Activated naive CD8-positive, alpha-beta T cell treated with anti-CD3 and anti-CD28 coated beads, Interleukin-2, amount 50 U/mL, for 24 hours (primary cell): ENCODE measurements at regions not wholly inside any gene's neighbourhood (a gene's known extent, or its start where the extent isn't known, plus 50 kb on each side); places are given as distances from the start of the nearest gene placed in this dataset.

Source experiments
- ATAC-seq: fragments of 150-1000 bp; cut with Tn5 transposase; one replicate; pipeline ENCODE4 v1.10.0; 2021
- DNase-seq: peaks from one replicate; pipeline ENCODE4 v3.0.0; 2021
- H3K27ac Mint-ChIP-seq: one replicate; pipeline ENCODE4 v1.8.0; 2021; ENCODE audit warnings: mild to moderate bottlenecking, mixed read lengths
- H3K27me3 Mint-ChIP-seq: one replicate; pipeline ENCODE4 v1.8.0; 2021; ENCODE audit warnings: mixed read lengths
- H3K36me3 Mint-ChIP-seq: one replicate; pipeline ENCODE4 v1.8.0; 2021; ENCODE audit warnings: low read depth, mixed read lengths
- H3K4me1 Mint-ChIP-seq: one replicate; pipeline ENCODE4 v1.8.0; 2021; ENCODE audit warnings: mixed read lengths
- H3K4me3 Mint-ChIP-seq: one replicate; pipeline ENCODE4 v1.8.0; 2021; ENCODE audit warnings: mild to moderate bottlenecking, moderate library complexity, mixed read lengths
- H3K9me3 Mint-ChIP-seq: one replicate; pipeline ENCODE4 v1.8.0; 2021; ENCODE audit warnings: mixed read lengths

DNA sequence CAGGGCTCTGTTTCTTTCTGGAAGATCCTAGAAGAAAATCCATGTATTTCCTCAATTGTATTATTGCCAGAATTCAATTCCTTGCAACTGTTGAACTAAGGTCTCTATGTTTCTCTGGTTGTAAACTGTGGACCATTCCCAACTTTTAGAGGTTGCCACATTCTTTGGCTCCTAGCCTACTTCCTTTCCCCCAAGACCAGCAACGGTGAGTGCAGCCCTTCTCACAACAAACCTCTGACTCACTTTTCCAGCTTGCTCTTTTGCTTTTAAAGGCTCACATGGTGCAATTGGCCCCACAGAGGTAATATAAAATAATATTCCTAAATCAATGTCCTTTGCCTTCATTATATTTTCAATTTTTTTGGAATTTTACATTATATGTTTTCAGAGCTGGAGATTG is 371.3 kb downstream of the SLITRK5 start:
- Mint-ChIP-seq H3K4me3 (no peak overlapping the region), H3K27me3 (no peaks in the 10 kb centered on the region), H3K36me3 (no peaks in the 10 kb centered on the region), H3K9me3 (peaks cover 5% of the 10 kb centered on the region), H3K4me1 (no peaks in the 10 kb centered on the region), H3K27ac (no peak overlapping the region)
- DNase-seq, result no peak
- no peak for ATAC-seq

DNA sequence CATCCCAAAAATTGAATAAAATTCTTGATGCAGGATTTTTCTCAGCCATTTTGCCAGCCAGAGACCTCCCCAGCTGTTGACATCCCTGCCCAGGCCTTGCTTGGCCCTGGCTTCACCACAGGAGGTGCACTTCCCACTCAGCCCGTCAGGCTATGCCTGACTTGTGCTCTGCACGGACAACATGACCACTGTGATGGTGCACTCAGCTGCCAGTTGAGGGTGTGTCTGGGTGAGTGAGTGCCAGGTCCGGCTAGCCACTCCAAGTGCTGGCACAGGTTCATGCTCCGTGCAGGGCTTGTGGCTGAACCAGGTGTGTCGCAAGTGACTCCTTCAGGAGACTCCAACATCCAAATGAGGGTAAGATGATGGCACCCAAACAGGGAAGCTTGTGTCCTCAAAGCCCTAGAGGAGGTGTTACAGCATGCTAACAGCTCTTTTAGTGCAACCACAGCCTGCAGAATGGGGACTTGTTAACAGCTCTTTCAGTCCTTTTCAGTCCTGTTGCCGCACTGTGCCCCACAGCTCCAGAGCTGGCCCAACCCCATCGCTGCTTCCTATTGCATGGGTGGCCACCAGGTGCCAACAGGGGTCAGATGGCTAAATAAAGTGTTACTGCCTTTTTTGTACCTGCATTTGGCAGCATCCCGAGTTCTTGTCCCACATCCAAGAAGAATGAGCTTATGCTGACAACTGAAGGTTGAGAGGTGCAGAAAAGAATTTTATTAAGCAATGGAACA is 380.7 kb downstream of the SLITRK5 start:
- Mint-ChIP-seq H3K36me3 (no peaks in the 10 kb centered on the region), H3K4me1 (no peaks in the 10 kb centered on the region), H3K27me3 (no peaks in the 10 kb centered on the region), H3K27ac (no peak overlapping the region), H3K4me3 (no peak overlapping the region), H3K9me3 (peaks cover 18% of the 10 kb centered on the region)
- ATAC-seq (no peak), DNase-seq (no peak)

- peaks cover 19% of the 10 kb centered on the region for H3K9me3 Mint-ChIP-seq
- no peaks in the 10 kb centered on the region for H3K27me3 Mint-ChIP-seq
- no peak for DNase-seq
- no peak for ATAC-seq
- no peaks in the 10 kb centered on the region for H3K36me3 Mint-ChIP-seq
- no peak overlapping the region for H3K4me3 Mint-ChIP-seq
- no peaks in the 10 kb centered on the region for H3K4me1 Mint-ChIP-seq
- no peak overlapping the region for H3K27ac Mint-ChIP-seq
These were observed 392.6 kb downstream of the SLITRK5 start for GRCh38 chr13:88063741-88064140.

- H3K9me3 Mint-ChIP-seq, result peaks cover 13% of the 10 kb centered on the region
- DNase-seq (no peak), ATAC-seq (no peak)
- H3K27ac Mint-ChIP-seq, result no peak overlapping the region
- no peaks in the 10 kb centered on the region for H3K36me3 Mint-ChIP-seq
- no peaks in the 10 kb centered on the region for H3K27me3 Mint-ChIP-seq
- H3K4me3 Mint-ChIP-seq, result no peak overlapping the region
- no peaks in the 10 kb centered on the region for H3K4me1 Mint-ChIP-seq
These were observed 395.7 kb downstream of the SLITRK5 start for GRCh38 chr13:88066847-88067246.

- Mint-ChIP-seq H3K27me3 (no peaks in the 10 kb centered on the region), H3K27ac (no peak overlapping the region), H3K36me3 (no peaks in the 10 kb centered on the region), H3K4me1 (no peaks in the 10 kb centered on the region), H3K4me3 (no peak overlapping the region), H3K9me3 (peaks cover 9% of the 10 kb centered on the region)
- DNase-seq (no peak), ATAC-seq (no peak)
These were observed 397.1 kb downstream of the SLITRK5 start for GRCh38 chr13:88068316-88068715.

DNA sequence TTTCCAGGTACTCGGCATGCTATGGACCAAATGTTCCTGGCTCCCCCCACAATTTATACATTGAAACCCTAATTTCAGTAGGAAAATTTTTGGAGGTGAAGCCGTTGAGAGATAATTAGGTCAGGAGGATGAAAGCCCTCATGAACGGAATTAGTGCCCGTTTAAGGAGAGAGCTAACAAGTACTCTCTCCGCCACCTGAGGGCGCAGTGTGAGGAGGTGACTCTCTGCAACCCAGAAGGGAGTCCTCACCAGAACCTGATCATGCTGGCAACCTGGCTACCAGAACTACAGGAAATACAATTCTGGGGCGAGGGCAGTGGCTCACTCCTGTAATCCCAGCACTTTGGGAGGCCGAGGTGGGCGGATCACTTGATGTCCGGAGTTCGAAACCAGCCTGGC is 397.8 kb downstream of the SLITRK5 start:
- no peaks in the 10 kb centered on the region for H3K4me1 Mint-ChIP-seq
- ATAC-seq (no peak), DNase-seq (no peak)
- H3K4me3 Mint-ChIP-seq, result no peak overlapping the region
- H3K27me3 Mint-ChIP-seq, result no peaks in the 10 kb centered on the region
- peaks cover 4% of the 10 kb centered on the region for H3K9me3 Mint-ChIP-seq
- H3K27ac Mint-ChIP-seq, result no peak overlapping the region
- H3K36me3 Mint-ChIP-seq, result no peaks in the 10 kb centered on the region

- Mint-ChIP-seq H3K4me3 (no peak overlapping the region), H3K27me3 (no peaks in the 10 kb centered on the region), H3K27ac (no peak overlapping the region), H3K9me3 (no peaks in the 10 kb centered on the region), H3K4me1 (no peaks in the 10 kb centered on the region), H3K36me3 (no peaks in the 10 kb centered on the region)
- ATAC-seq, result no peak
- no peak for DNase-seq
These were observed 400.2 kb downstream of the SLITRK5 start for GRCh38 chr13:88071371-88071770.

DNA sequence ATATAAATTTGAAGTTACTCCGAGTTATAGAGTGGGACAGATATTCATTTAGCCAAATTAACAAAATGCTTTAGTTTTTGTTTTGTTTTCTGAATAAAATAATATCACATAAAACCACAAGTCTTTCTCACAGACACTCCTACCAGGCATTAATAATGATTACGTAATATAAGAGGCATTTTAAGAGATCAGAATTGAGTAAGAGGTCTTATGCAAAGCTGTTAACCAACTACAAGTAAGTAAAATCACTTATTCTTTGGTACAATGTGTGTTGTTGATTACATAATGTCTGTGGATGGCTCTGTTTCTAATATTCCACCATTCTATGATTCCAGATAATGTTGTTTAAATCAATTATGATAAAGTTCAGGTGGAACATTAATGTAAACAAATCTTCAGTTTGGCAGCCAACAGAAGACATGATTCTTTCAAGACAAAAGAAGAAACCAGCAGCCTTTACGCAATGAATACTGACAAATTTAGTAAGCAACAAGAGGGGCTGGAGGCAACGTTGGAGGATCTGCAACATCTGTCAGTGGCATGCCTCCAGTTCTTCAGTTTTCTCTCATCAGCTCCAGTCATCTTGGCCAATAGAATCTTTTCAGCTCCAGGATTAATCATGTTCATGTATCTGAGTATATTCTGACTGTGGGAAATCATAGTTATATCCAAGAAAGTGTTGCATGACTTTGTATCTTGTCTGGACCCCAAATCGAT is 403.8 kb downstream of the SLITRK5 start:
- Mint-ChIP-seq H3K27ac (no peak overlapping the region), H3K4me1 (no peaks in the 10 kb centered on the region)
- ATAC-seq, result no peak

DNA sequence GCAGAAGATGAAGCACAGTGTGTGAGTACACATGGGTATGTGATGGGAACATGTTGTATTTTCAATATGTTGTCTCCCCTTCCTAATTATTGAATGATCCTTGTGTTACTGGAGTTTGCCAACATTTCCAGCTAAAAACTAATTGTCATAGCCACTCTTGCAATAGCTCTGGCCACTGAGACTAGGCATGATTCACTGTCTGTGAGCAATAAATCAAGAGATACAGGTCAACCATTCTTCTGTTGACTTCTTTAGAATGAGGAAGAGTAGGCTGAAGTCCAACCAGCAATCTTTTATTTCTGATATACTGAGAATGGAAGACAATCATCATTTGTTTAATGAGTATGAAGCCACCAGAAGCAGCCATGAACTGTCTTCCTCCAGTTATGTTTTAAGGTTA is 413.9 kb downstream of the SLITRK5 start:
- H3K4me1 Mint-ChIP-seq, result no peaks in the 10 kb centered on the region
- DNase-seq, result no peak
- no peak for ATAC-seq
- H3K27ac Mint-ChIP-seq, result no peak overlapping the region
- H3K36me3 Mint-ChIP-seq, result no peaks in the 10 kb centered on the region
- H3K27me3 Mint-ChIP-seq, result no peaks in the 10 kb centered on the region
- H3K4me3 Mint-ChIP-seq, result no peak overlapping the region
- peaks cover 7% of the 10 kb centered on the region for H3K9me3 Mint-ChIP-seq

More for the DNA sequence above, 403.8 kb downstream of the SLITRK5 start:
- no peak overlapping the region for H3K4me3 Mint-ChIP-seq
- DNase-seq, result no peak
- no peaks in the 10 kb centered on the region for H3K36me3 Mint-ChIP-seq
- H3K9me3 Mint-ChIP-seq, result no peaks in the 10 kb centered on the region
- no peaks in the 10 kb centered on the region for H3K27me3 Mint-ChIP-seq

DNA sequence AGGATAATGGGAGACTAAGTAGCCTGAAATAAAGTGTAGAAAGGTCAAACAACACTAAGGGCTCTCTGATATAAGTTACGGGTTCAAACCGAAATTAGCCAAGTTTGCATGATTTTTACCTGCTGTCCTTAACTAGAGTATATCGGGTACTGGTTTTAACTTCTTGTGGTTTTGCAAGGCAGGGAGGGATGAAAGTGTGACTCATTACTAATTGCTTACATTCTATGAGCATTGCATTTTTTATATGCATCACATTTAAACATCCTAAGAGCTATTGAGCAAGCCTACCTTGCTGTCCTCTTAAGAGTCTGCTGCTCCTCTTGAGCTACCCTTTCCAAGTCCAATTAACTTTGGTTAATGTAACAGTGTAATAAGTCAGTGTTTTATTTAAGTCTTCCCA is 415.4 kb downstream of the SLITRK5 start:
- Mint-ChIP-seq H3K36me3 (no peaks in the 10 kb centered on the region), H3K4me3 (no peak overlapping the region), H3K4me1 (no peaks in the 10 kb centered on the region), H3K27me3 (no peaks in the 10 kb centered on the region), H3K9me3 (peaks cover 13% of the 10 kb centered on the region), H3K27ac (no peak overlapping the region)
- ATAC-seq (no peak), DNase-seq (no peak)

- Mint-ChIP-seq H3K4me1 (peaks cover 2% of the 10 kb centered on the region), H3K36me3 (no peaks in the 10 kb centered on the region)
These were observed 426.4 kb downstream of the SLITRK5 start for GRCh38 chr13:88097541-88097940.

DNA sequence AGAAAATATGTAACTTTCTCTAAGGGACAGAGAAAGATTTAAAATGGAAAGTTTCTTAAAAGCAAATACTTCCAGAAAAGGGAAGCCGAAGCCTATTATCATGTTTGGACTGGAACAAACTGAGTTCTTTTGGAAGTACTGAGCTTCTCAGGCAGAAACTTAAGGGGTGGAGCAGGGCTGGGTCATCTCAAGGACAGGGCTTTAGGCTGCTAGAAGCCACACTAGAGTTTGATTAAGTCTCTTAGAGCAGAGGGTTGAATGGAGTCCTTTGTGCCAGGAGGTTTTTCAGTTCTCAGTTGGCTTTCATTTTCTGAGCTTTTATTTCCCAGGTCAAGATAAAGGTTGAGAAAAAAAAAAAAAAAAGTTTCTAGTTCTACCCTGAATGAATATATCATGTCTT is 432.7 kb downstream of the SLITRK5 start:
- no peak for ATAC-seq

More at GRCh38 chr13:88097541-88097940, 426.4 kb downstream of the SLITRK5 start:
- Mint-ChIP-seq H3K27me3 (no peaks in the 10 kb centered on the region), H3K4me3 (no peak overlapping the region), H3K9me3 (peaks cover 17% of the 10 kb centered on the region), H3K27ac (no peak overlapping the region)
- DNase-seq (no peak), ATAC-seq (no peak)

DNA sequence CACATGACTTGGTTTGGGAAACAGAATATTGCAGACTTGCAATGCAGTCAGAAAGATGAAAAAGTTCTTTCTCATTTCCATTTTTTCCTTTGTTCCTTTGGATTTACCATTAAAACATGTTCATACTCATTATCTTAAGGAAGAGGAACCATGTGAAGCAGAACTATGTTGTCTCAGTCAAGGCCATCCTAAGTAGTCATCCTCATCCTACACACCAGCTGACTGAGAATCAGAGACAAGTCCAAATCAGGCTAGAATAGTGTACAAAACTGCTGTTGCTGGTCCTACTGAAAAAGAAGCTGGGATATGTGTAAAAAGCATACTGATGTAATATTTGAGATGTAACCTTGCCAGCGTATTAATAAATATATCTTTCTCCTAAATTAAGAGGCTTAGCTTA is 433.4 kb downstream of the SLITRK5 start:
- H3K4me1 Mint-ChIP-seq, result no peaks in the 10 kb centered on the region
- no peaks in the 10 kb centered on the region for H3K36me3 Mint-ChIP-seq
- no peaks in the 10 kb centered on the region for H3K27me3 Mint-ChIP-seq
- H3K27ac Mint-ChIP-seq, result no peak overlapping the region
- H3K4me3 Mint-ChIP-seq, result no peak overlapping the region
- ATAC-seq, result no peak
- H3K9me3 Mint-ChIP-seq, result peaks cover 22% of the 10 kb centered on the region
- DNase-seq, result no peak

More for the DNA sequence above, 432.7 kb downstream of the SLITRK5 start:
- H3K4me1 Mint-ChIP-seq, result no peaks in the 10 kb centered on the region
- no peaks in the 10 kb centered on the region for H3K27me3 Mint-ChIP-seq
- no peak for DNase-seq
- H3K36me3 Mint-ChIP-seq, result no peaks in the 10 kb centered on the region
- peaks cover 22% of the 10 kb centered on the region for H3K9me3 Mint-ChIP-seq
- H3K27ac Mint-ChIP-seq, result no peak overlapping the region
- no peak overlapping the region for H3K4me3 Mint-ChIP-seq

DNA sequence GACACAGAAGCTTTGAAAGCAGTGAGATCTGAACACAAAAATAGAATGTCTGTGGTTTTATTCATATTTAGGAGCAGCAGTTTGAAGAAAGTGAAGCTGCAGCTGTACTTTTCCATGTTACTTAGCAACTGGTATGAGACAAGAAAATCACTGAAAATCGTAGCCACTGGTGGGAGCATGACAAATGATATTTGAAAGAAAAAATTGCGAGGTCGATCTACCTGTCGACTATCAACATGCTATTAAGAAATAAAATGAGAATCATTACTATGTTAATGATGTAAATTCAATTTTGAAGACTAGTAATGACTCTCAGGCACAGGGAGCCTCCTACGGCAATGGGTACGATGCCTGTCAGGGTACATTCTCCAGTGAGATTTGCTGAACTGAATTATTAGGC is 436.4 kb downstream of the SLITRK5 start:
- DNase-seq (no peak), ATAC-seq (no peak)
- Mint-ChIP-seq H3K36me3 (no peaks in the 10 kb centered on the region), H3K9me3 (peaks cover 10% of the 10 kb centered on the region), H3K27me3 (no peaks in the 10 kb centered on the region), H3K27ac (no peak overlapping the region), H3K4me3 (no peak overlapping the region), H3K4me1 (no peaks in the 10 kb centered on the region)

DNA sequence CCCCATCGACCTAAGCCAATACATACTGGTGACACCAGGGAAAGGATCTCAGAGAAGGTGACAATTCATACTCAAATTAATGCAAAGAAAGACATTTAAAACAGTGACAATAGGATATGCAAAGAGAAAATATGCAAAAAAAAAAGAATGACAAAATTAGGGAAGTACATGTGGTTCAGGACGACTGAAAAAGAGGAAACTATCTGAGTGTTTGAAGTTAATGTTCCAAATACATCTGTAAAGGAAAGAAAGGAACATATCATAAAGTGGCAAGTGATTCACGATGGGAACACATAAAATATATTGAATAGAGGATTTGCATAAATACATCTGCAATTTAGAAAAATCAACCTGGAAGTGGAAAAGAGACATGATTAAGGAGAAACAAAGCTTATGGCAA is 441.4 kb downstream of the SLITRK5 start:
- DNase-seq (no peak), ATAC-seq (no peak)
- Mint-ChIP-seq H3K36me3 (no peaks in the 10 kb centered on the region), H3K4me1 (no peaks in the 10 kb centered on the region), H3K9me3 (peaks cover 4% of the 10 kb centered on the region), H3K27me3 (no peaks in the 10 kb centered on the region), H3K27ac (no peak overlapping the region), H3K4me3 (no peak overlapping the region)
